ENCODE measurements at regions not wholly inside any gene's neighbourhood (a gene's known extent, or its start where the extent isn't known, plus 50 kb on each side); places are given as distances from the start of the nearest gene placed in this dataset.

- Histone ChIP-seq H2BK5ac (ENCODE audit: low read depth, low read length, poor library complexity, severe bottlenecking) (no peak overlapping the region), H3K18ac (ENCODE audit: low read depth, low read length) (no peak overlapping the region), H3K23ac (ENCODE audit: low read depth, low read length) (no peak overlapping the region), H3K4me3 (ENCODE audit: insufficient read depth, low read depth, low read length) (no peak overlapping the region), H3K27me3 (ENCODE audit: control insufficient read depth, insufficient read depth, low read length) (no peaks in the 10 kb centered on the region), H3K4me1 (ENCODE audit: control insufficient read depth, insufficient read depth, low read length) (peaks cover 2% of the 10 kb centered on the region), H3K9me1 (ENCODE audit: insufficient read depth, low read length) (peaks cover 3% of the 10 kb centered on the region), H3K79me1 (ENCODE audit: low read depth in 1 of 2, low read length in 2 of 2) (no peaks in the 10 kb centered on the region), H3K27ac (ENCODE audit: insufficient read depth, low read length) (no peak overlapping the region), H3K9me3 (ENCODE audit: control insufficient read depth, insufficient read depth, low read length) (no peaks in the 10 kb centered on the region), H2AK5ac (ENCODE audit: low read depth, low read length) (no peak overlapping the region), H4K5ac (ENCODE audit: low read depth, low read length) (no peak overlapping the region), H3K4me2 (ENCODE audit: low read depth, low read length) (no peak overlapping the region), H3K36me3 (ENCODE audit: control insufficient read depth, insufficient read depth, low read length) (no peaks in the 10 kb centered on the region), H4K91ac (ENCODE audit: insufficient read depth, low read depth, low read length) (no peak overlapping the region), H4K8ac (ENCODE audit: low read depth in 2 of 2, low read length in 2 of 2) (no peak overlapping the region), H3K4ac (ENCODE audit: low read depth, low read length) (no peak overlapping the region), H3K56ac (ENCODE audit: extremely low read depth, insufficient read depth, low read length) (no peak overlapping the region), H2BK15ac (ENCODE audit: low read depth, low read length) (no peak overlapping the region), H2AK9ac (replicated peaks; ENCODE audit: low read depth, low read length, poor library complexity) (no peak overlapping the region), H2BK120ac (ENCODE audit: low read depth, low read length) (no peak overlapping the region), H2AFZ (replicated peaks; ENCODE audit: low read length, poor library complexity) (no peak overlapping the region), H2BK20ac (ENCODE audit: low read depth, low read length) (no peak overlapping the region), H4K20me1 (ENCODE audit: insufficient read depth, low read length) (no peaks in the 10 kb centered on the region), H3K9ac (ENCODE audit: low read depth, low read length) (no peak overlapping the region), H3K14ac (replicated peaks; ENCODE audit: low read depth, low read length) (no peak overlapping the region)
- intact Hi-C loops (cut with micrococcal nuclease) (loop anchor here (5.0 kb wide), 1 partner anchor 97 kb away; the partner anchor contains the start of gene NANOGP8), in situ Hi-C loops (cut with MboI; ENCODE audit: low sequenced_read_pairs) (no loop called here), dilution Hi-C loops (cut with HindIII; ENCODE audit: low sequenced_read_pairs, unreplicated experiment) (no loop called here)
- ChIA-PET CTCF (no interaction called here), POLR2A (ENCODE audit: unreplicated experiment) (no interaction called here)
- TF ChIP-seq CHD1 (IDR thresholded peaks at IDR 0.05; ENCODE audit: low read depth, low read length) (no peak), MAFK (IDR thresholded peaks at IDR 0.05; ENCODE audit: low read depth, low read length) (peak; percentile 80), POLR2A (IDR thresholded peaks at IDR 0.05; ENCODE audit: low read depth, low read length) (no peak), USF2 (IDR thresholded peaks at IDR 0.05; ENCODE audit: low read depth, low read length) (no peak)
- no CpG with 5 or more reads among the region's 1 CpG for WGBS, 2 experiments (ENCODE audit: extremely low coverage in 2 of 2, insufficient read length in 1 of 2)
- no peak for ATAC-seq (ENCODE audit: low read depth)
- no peak for DNase-seq
- no TSS peak for BruUV-seq (replicated peaks)
Observed at GRCh38 chr15:35184646-35185045, 99.6 kb upstream of the NANOGP8 start.
